MM.1S (cell line): ENCODE measurements at regions not wholly inside any gene's neighbourhood (a gene's known extent, or its start where the extent isn't known, plus 50 kb on each side); places are given as distances from the start of the nearest gene placed in this dataset.

Source experiments
- DNase-seq: peaks from one replicate; pipeline ENCODE4 v3.0.0-alpha.2; 2015
- H2AFZ ChIP-seq: fragments of 300-600 bp; sonication (generic); 2 replicates; pipeline ENCODE4 v1.6.0; 2016; ENCODE audit warnings: antibody characterized with exemption, low read length
- H3F3A ChIP-seq: fragments of 300-600 bp; sonication (generic); 2 replicates; pipeline ENCODE4 v1.6.1; 2016; ENCODE audit warnings: mild to moderate bottlenecking, antibody characterized with exemption, low read length, moderate library complexity, mixed read lengths; ENCODE audit not compliant: insufficient read depth
- H3K27ac ChIP-seq: fragments of 300-600 bp; sonication (generic); 2 replicates; pipeline ENCODE4 v1.5.1; 2016; ENCODE audit warnings: mild to moderate bottlenecking, low read length
- H3K27me3 ChIP-seq: fragments of 300-600 bp; sonication (generic); replicated peaks from 2 replicates; pipeline ENCODE4 v1.6.0; 2016; ENCODE audit warnings: low read length; ENCODE audit not compliant: insufficient read depth
- H3K36me3 ChIP-seq: fragments of 300-600 bp; sonication (generic); replicated peaks from 2 replicates; pipeline ENCODE4 v1.6.1; 2016; ENCODE audit warnings: mild to moderate bottlenecking, low read length, mixed read lengths; ENCODE audit not compliant: insufficient read depth
- H3K4me1 ChIP-seq: fragments of 300-600 bp; sonication (generic); 2 replicates; pipeline ENCODE4 v1.6.1; 2016; ENCODE audit warnings: low read length, mixed read lengths
- H3K4me2 ChIP-seq: fragments of 300-600 bp; sonication (generic); 2 replicates; pipeline ENCODE4 v1.6.0; 2016; ENCODE audit warnings: low read depth, low read length
- H3K4me3 ChIP-seq: fragments of 300-600 bp; sonication (generic); 2 replicates; pipeline ENCODE4 v1.5.1; 2016; ENCODE audit warnings: low read length, mixed read lengths
- H3K79me2 ChIP-seq: fragments of 300-600 bp; sonication (generic); 2 replicates; pipeline ENCODE4 v1.6.1; 2016; ENCODE audit warnings: mixed run types, low read length, mixed read lengths
- H3K9ac ChIP-seq: fragments of 300-600 bp; sonication (generic); 2 replicates; pipeline ENCODE4 v1.6.1; 2016; ENCODE audit warnings: low read length, mixed read lengths
- H3K9me2 ChIP-seq: fragments of 300-600 bp; sonication (generic); replicated peaks from 2 replicates; pipeline ENCODE4 v1.6.1; 2016; ENCODE audit warnings: mild to moderate bottlenecking, low read length, mixed read lengths; ENCODE audit not compliant: insufficient read depth
- H3K9me3 ChIP-seq: fragments of 300-600 bp; sonication (generic); replicated peaks from 2 replicates; pipeline ENCODE4 v1.6.1; 2016; ENCODE audit warnings: mild to moderate bottlenecking, low read length, mixed read lengths; ENCODE audit not compliant: insufficient read depth
- H4K20me1 ChIP-seq: fragments of 300-600 bp; sonication (generic); 2 replicates; pipeline ENCODE4 v1.6.1; 2016; ENCODE audit warnings: mild to moderate bottlenecking, low read length, moderate library complexity, mixed read lengths; ENCODE audit not compliant: insufficient read depth
- CTCF ChIP-seq: fragments of 300-600 bp; sonication (generic); IDR thresholded peaks from 2 replicates; pipeline ENCODE4 v1.5.1; 2016; ENCODE audit warnings: antibody characterized with exemption, low read length, mixed read lengths
- EZH2 ChIP-seq: fragments of 300-600 bp; sonication (generic); optimal IDR thresholded peaks from 2 replicates; pipeline ENCODE3; 2017; ENCODE audit warnings: low read depth, mild to moderate bottlenecking, antibody characterized with exemption, low read length, mixed read lengths
- EZH2phosphoT487 ChIP-seq: fragments of 300-600 bp; sonication (generic); IDR thresholded peaks from 2 replicates; pipeline ENCODE4 v1.6.1; 2018; ENCODE audit warnings: antibody characterized with exemption, low read length

GRCh38 chr3:160154033-160154432, 71.2 kb upstream of the C3orf80 start:
- TF ChIP-seq CTCF = no peak
- TF ChIP-seq EZH2phosphoT487 = no peak
- TF ChIP-seq EZH2 = no peak
- Histone ChIP-seq H3F3A (no peaks in the 10 kb centered on the region), H3K4me3 (no peak overlapping the region), H3K27ac (no peak overlapping the region), H3K36me3 (no peaks in the 10 kb centered on the region), H3K27me3 (no peaks in the 10 kb centered on the region), H2AFZ (no peak overlapping the region), H3K9me2 (no peaks in the 10 kb centered on the region), H3K4me1 (no peaks in the 10 kb centered on the region), H4K20me1 (no peaks in the 10 kb centered on the region), H3K9ac (no peak overlapping the region), H3K4me2 (no peak overlapping the region), H3K9me3 (no peaks in the 10 kb centered on the region), H3K79me2 (no peaks in the 10 kb centered on the region)
- DNase-seq = no peak

GRCh38 chr3:160154596-160154995, 70.6 kb upstream of the C3orf80 start:
- Histone ChIP-seq H3F3A (no peaks in the 10 kb centered on the region), H3K9me3 (no peaks in the 10 kb centered on the region), H3K4me2 (no peak overlapping the region), H3K4me1 (no peaks in the 10 kb centered on the region), H4K20me1 (no peaks in the 10 kb centered on the region), H3K9ac (no peak overlapping the region), H3K27ac (no peak overlapping the region), H3K4me3 (no peak overlapping the region), H3K9me2 (no peaks in the 10 kb centered on the region), H3K79me2 (no peaks in the 10 kb centered on the region), H2AFZ (no peak overlapping the region), H3K27me3 (no peaks in the 10 kb centered on the region), H3K36me3 (no peaks in the 10 kb centered on the region)
- TF ChIP-seq EZH2phosphoT487 = no peak
- TF ChIP-seq CTCF = no peak
- TF ChIP-seq EZH2 = no peak
- no peak for DNase-seq

GRCh38 chr3:160157321-160157720, 67.9 kb upstream of the C3orf80 start:
- no peak overlapping the region for H3K27ac ChIP-seq

More at GRCh38 chr3:160157321-160157720, 67.9 kb upstream of the C3orf80 start:
- TF ChIP-seq CTCF = no peak
- TF ChIP-seq EZH2 = no peak
- TF ChIP-seq EZH2phosphoT487 = no peak
- Histone ChIP-seq H4K20me1 (no peaks in the 10 kb centered on the region), H3K27me3 (no peaks in the 10 kb centered on the region), H3K4me1 (no peaks in the 10 kb centered on the region), H3K9me3 (no peaks in the 10 kb centered on the region), H3K79me2 (no peaks in the 10 kb centered on the region), H3F3A (no peaks in the 10 kb centered on the region), H3K9me2 (no peaks in the 10 kb centered on the region), H3K36me3 (no peaks in the 10 kb centered on the region), H3K9ac (no peak overlapping the region), H3K4me3 (no peak overlapping the region), H2AFZ (no peak overlapping the region), H3K4me2 (no peak overlapping the region)
- DNase-seq = no peak
